GM21381 (cell line): ENCODE measurements at regions not wholly inside any gene's neighbourhood (a gene's known extent, or its start where the extent isn't known, plus 50 kb on each side); places are given as distances from the start of the nearest gene placed in this dataset.

ENCODE experiments used
- ATAC-seq: cut with Tn5 transposase; IDR thresholded peaks from one replicate; pipeline ENCODE4 v1.9.1; 2021; ENCODE audit warnings: mild to moderate bottlenecking, moderate library complexity; ENCODE audit not compliant: unreplicated experiment

- ATAC-seq: no peak
These were observed 98.3 kb upstream of the ABI3BP start for GRCh38 chr3:101091489-101091888.

- no peak for ATAC-seq
These were observed 92.5 kb upstream of the ABI3BP start for GRCh38 chr3:101085752-101086151.

GRCh38 chr3:101084404-101084803 is 91.2 kb upstream of the ABI3BP start:
- no peak for ATAC-seq

- ATAC-seq: no peak
These were observed 88.8 kb upstream of the ABI3BP start for GRCh38 chr3:101081999-101082398.

GRCh38 chr3:101081446-101081845 is 88.2 kb upstream of the ABI3BP start:
- ATAC-seq: no peak

- ATAC-seq: no peak
These were observed 84.3 kb upstream of the ABI3BP start for GRCh38 chr3:101077361-101078011.

- ATAC-seq: no peak
These were observed 81.3 kb upstream of the ABI3BP start for GRCh38 chr3:101074518-101074917.

GRCh38 chr3:101072300-101072699 is 79.1 kb upstream of the ABI3BP start:
- ATAC-seq: no peak

- ATAC-seq: no peak
These were observed 77.5 kb upstream of the ABI3BP start for GRCh38 chr3:101070799-101071121.

GRCh38 chr3:101069901-101070798 is 76.9 kb upstream of the ABI3BP start:
- peak; percentile 77 for ATAC-seq

GRCh38 chr3:101068876-101069606 is 75.8 kb upstream of the ABI3BP start:
- ATAC-seq: no peak

GRCh38 chr3:101066711-101067129 is 73.5 kb upstream of the ABI3BP start:
- ATAC-seq: no peak

- ATAC-seq: no peak
These were observed 72.7 kb upstream of the ABI3BP start for GRCh38 chr3:101065962-101066361.

- no peak for ATAC-seq
These were observed 70.2 kb upstream of the ABI3BP start for GRCh38 chr3:101063401-101063800.

- ATAC-seq: no peak
These were observed 68.1 kb upstream of the ABI3BP start for GRCh38 chr3:101061312-101061711.

- ATAC-seq: no peak
These were observed 57.6 kb upstream of the ABI3BP start for GRCh38 chr3:101050866-101051265.

- no peak for ATAC-seq
These were observed 56.8 kb upstream of the ABI3BP start for GRCh38 chr3:101050046-101050445.

- ATAC-seq: no peak
These were observed 56.3 kb upstream of the ABI3BP start for GRCh38 chr3:101049532-101049931.

GRCh38 chr3:101043687-101044078 is 50.5 kb upstream of the ABI3BP start:
- ATAC-seq: no peak

GRCh38 chr3:101042996-101043686 is 49.9 kb upstream of the ABI3BP start:
- no peak for ATAC-seq
